Activated T-helper 1 cell treated with anti-CD3 and anti-CD28 coated beads, Interleukin-12 subunit alpha, Interleukin-12 subunit beta, Interleukin-2, Interleukin-4 antibody, amounts not matched to agents 30 ng/mL and 10 ng/mL and 1 ng/mL, durations not matched to agents 14 hours and 24 hours and 36 hours (primary cell): ENCODE measurements at regions not wholly inside any gene's neighbourhood (a gene's known extent, or its start where the extent isn't known, plus 50 kb on each side); places are given as distances from the start of the nearest gene placed in this dataset.

ENCODE experiments used
- DNase-seq: peaks from one replicate; pipeline ENCODE4 v3.0.0; 2021; ENCODE audit warnings: low spot score
- H3K27ac Mint-ChIP-seq: one replicate; pipeline ENCODE4 v1.8.0; 2021; ENCODE audit warnings: mild to moderate bottlenecking, mixed read lengths
- H3K27me3 Mint-ChIP-seq: one replicate; pipeline ENCODE4 v1.8.0; 2022; ENCODE audit warnings: mild to moderate bottlenecking, moderate library complexity, mixed read lengths; ENCODE audit not compliant: insufficient read depth
- H3K36me3 Mint-ChIP-seq: one replicate; pipeline ENCODE4 v1.8.0; 2021; ENCODE audit warnings: low read depth, mixed read lengths
- H3K4me1 Mint-ChIP-seq: one replicate; pipeline ENCODE4 v1.8.0; 2021; ENCODE audit warnings: low read depth, mixed read lengths
- H3K4me3 Mint-ChIP-seq: one replicate; pipeline ENCODE4 v1.8.0; 2021; ENCODE audit warnings: mild to moderate bottlenecking, moderate library complexity, mixed read lengths
- H3K9me3 Mint-ChIP-seq: one replicate; pipeline ENCODE4 v1.8.0; 2021; ENCODE audit warnings: mixed read lengths
- intact Hi-C: fragments of 100-400 bp; cut with micrococcal nuclease; formaldehyde crosslinking; loops from one replicate; pipeline ENCODE4 v1.15.1; 2024

DNA sequence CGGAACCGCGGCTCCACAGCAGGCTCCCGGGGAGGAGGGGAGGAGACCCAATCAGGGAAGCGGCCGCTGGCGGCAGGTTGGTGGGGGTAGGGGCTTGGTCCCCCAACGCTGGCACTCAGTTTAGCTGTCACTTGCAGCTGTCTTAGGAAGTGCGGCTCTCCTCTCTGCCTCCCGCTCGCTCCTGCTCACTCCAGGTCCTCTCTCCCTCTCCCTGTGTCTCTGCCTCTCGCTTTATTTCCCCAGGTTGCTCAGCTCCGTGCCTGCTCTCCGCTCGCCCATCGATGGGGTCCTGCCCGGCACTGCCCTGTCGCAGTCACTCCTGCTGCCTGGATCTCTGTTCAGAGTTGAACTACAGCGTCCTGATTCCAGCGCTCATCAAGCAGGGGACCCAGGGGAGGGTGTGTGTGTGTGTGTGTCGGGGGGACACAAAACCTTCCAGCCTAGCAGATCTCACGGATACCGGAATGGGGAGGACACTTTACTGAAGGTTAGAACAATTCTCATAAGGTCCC, 145.6 kb downstream of the ENGASE start:
- Mint-ChIP-seq H3K27ac (no peak overlapping the region), H3K27me3 (peaks cover 16% of the 10 kb centered on the region), H3K4me1 (peaks cover 4% of the 10 kb centered on the region), H3K9me3 (no peaks in the 10 kb centered on the region), H3K36me3 (no peaks in the 10 kb centered on the region), H3K4me3 (no peak overlapping the region)
- DNase-seq = no peak
- intact Hi-C loops = no loop called here

- Mint-ChIP-seq H3K4me3 (no peak overlapping the region), H3K4me1 (peaks cover 4% of the 10 kb centered on the region), H3K27ac (no peak overlapping the region), H3K36me3 (no peaks in the 10 kb centered on the region), H3K9me3 (no peaks in the 10 kb centered on the region), H3K27me3 (peaks cover 18% of the 10 kb centered on the region)
- intact Hi-C loops = no loop called here
- DNase-seq = no peak
Measured at GRCh38 chr17:79219208-79219935, 144.7 kb downstream of the ENGASE start.

DNA sequence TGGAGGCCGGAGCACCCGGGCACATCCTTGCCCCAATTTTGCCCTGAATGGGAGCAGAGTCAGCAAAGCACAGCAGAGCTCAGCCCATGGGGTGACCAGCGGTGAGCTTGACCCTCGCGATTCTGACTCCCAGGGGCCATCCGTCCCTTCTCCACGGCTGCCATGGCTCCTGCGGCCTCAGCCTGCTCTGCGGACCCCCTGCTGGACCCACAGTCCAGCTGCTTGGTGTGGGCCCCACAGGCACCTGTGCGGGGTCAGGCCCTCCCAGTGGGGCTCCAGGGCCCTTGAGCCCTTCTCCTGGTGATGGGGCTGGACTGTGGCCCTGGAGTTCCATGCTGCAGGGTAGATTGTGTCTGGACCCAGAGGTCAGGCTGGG, 144.2 kb downstream of the ENGASE start:
- intact Hi-C loops = no loop called here
- DNase-seq = no peak
- H3K27ac Mint-ChIP-seq = no peak overlapping the region
- H3K36me3 Mint-ChIP-seq = no peaks in the 10 kb centered on the region
- H3K27me3 Mint-ChIP-seq = peaks cover 22% of the 10 kb centered on the region
- H3K4me3 Mint-ChIP-seq = no peak overlapping the region
- H3K9me3 Mint-ChIP-seq = no peaks in the 10 kb centered on the region
- H3K4me1 Mint-ChIP-seq = peaks cover 4% of the 10 kb centered on the region

- no peak for DNase-seq
- peaks cover 18% of the 10 kb centered on the region for H3K27me3 Mint-ChIP-seq
- peaks cover 4% of the 10 kb centered on the region for H3K4me1 Mint-ChIP-seq
- intact Hi-C loops = no loop called here
- H3K4me3 Mint-ChIP-seq = no peak overlapping the region
- H3K27ac Mint-ChIP-seq = no peak overlapping the region
- no peaks in the 10 kb centered on the region for H3K36me3 Mint-ChIP-seq
- H3K9me3 Mint-ChIP-seq = no peaks in the 10 kb centered on the region
Measured at GRCh38 chr17:79218175-79218824, 143.7 kb downstream of the ENGASE start.

DNA sequence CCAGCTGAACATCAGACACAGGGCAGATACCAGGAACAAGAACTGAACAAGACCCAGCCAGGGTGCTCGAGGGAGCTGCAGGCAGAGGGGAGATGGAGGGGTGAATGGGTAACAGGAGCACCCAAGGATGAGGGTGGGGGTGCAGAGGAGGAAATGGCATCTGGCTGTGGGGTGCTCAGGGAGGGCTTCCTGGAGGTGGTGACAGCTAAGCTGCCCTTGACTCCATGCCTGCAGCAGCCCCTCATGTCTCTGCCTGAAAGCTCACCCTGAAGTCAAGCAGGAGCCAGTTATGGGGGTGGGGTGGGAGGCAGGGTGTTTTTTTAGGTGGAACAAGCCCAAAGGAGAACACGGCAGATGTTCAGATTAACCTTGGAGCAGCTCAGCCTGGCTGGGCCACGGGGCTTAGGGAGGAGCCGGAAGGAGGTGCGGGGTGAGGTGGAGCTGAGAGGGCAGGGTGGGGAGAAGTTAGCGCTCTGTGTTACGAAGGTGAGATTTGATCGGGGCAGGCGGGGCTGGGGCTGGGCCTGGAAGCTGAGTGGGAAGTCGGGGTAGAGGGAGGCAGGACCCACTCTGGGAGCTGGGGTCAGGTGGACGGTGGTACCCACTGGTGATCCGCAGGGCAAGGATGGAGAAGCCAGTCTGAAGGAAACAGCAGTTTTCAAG, 143.0 kb downstream of the ENGASE start:
- Mint-ChIP-seq H3K27me3 (peaks cover 17% of the 10 kb centered on the region), H3K27ac (no peak overlapping the region), H3K4me1 (peaks cover 4% of the 10 kb centered on the region), H3K9me3 (no peaks in the 10 kb centered on the region), H3K4me3 (no peak overlapping the region), H3K36me3 (no peaks in the 10 kb centered on the region)
- no peak for DNase-seq
- intact Hi-C loops = no loop called here

DNA sequence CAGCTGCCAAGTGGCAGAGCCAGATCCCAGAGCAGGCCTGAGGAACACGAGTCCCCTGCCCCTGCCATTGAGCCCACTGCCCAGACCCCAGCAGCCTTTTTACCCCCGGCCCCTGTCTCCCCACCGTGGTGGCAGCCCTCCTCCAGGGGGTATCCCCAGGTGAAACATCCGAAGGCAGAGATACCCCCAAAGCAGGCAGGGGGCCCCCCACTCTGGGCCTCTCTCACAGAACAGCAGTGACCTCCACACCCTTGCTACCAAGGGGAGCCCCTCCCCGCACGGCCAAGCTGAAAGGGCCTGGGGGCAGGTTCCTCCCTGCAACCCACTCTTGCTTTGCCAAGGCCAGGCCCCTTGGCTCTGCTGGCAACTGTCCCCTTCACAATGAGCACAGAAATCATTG, 142.2 kb downstream of the ENGASE start:
- no peaks in the 10 kb centered on the region for H3K36me3 Mint-ChIP-seq
- peaks cover 4% of the 10 kb centered on the region for H3K4me1 Mint-ChIP-seq
- H3K27me3 Mint-ChIP-seq = peaks cover 19% of the 10 kb centered on the region
- H3K9me3 Mint-ChIP-seq = no peaks in the 10 kb centered on the region
- no peak for DNase-seq
- intact Hi-C loops = no loop called here
- no peak overlapping the region for H3K4me3 Mint-ChIP-seq
- H3K27ac Mint-ChIP-seq = no peak overlapping the region

- no peak overlapping the region for H3K27ac Mint-ChIP-seq
- no peak for DNase-seq
- no peaks in the 10 kb centered on the region for H3K36me3 Mint-ChIP-seq
- no peak overlapping the region for H3K4me3 Mint-ChIP-seq
- intact Hi-C loops = no loop called here
- H3K4me1 Mint-ChIP-seq = peaks cover 4% of the 10 kb centered on the region
- no peaks in the 10 kb centered on the region for H3K9me3 Mint-ChIP-seq
- H3K27me3 Mint-ChIP-seq = peaks cover 19% of the 10 kb centered on the region
Measured at GRCh38 chr17:79216391-79216790, 141.8 kb downstream of the ENGASE start.

DNA sequence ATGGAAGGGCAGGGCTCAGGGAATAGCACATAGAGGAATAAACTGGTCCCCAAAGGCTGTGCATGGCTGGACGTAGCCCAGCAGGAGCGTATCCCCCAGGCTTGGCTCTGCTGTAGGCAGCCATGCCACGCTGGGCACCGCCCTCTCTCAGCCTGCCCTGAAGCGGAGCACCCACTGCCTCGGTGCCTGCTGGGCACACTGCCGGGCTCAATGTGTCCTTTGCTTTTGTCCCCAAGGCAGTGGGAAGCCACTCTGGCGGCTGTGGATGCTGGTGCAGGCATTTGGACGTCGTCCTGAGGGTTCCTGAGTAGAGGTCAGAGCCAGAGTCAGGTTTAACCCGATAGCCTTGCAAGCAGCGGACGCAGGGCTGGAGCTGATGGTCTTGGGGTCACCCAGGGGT, 141.0 kb downstream of the ENGASE start:
- peaks cover 4% of the 10 kb centered on the region for H3K4me1 Mint-ChIP-seq
- H3K4me3 Mint-ChIP-seq = no peak overlapping the region
- intact Hi-C loops = no loop called here
- H3K27ac Mint-ChIP-seq = no peak overlapping the region
- DNase-seq = no peak
- H3K36me3 Mint-ChIP-seq = no peaks in the 10 kb centered on the region
- no peaks in the 10 kb centered on the region for H3K9me3 Mint-ChIP-seq
- peaks cover 13% of the 10 kb centered on the region for H3K27me3 Mint-ChIP-seq

GRCh38 chr17:79214940-79215604, 140.4 kb downstream of the ENGASE start:
- H3K27me3 Mint-ChIP-seq = peaks cover 9% of the 10 kb centered on the region
- H3K36me3 Mint-ChIP-seq = no peaks in the 10 kb centered on the region
- H3K4me3 Mint-ChIP-seq = no peak overlapping the region
- intact Hi-C loops = no loop called here
- H3K9me3 Mint-ChIP-seq = no peaks in the 10 kb centered on the region
- H3K4me1 Mint-ChIP-seq = no peaks in the 10 kb centered on the region
- no peak overlapping the region for H3K27ac Mint-ChIP-seq
- no peak for DNase-seq

DNA sequence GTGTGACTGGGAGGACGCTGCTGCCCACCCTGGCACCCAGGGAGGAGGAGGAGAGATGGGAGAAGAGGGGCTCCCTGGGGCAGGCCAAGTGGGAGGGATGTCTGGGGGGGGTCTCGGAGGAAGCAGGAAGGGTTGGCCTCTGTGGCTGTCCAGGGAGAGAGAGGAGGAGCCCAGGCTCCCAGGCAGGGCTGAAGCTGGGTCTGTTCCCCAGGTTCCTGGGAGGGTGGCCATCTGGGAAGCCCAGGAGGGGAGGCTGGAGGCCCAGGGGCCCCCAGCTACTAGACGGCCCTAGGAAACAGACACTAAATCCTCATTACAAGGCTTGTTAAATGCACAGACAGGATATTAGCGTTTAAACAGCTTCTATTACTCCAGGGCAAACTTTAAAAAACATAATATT, 139.8 kb downstream of the ENGASE start:
- no peak overlapping the region for H3K4me3 Mint-ChIP-seq
- no peaks in the 10 kb centered on the region for H3K36me3 Mint-ChIP-seq
- peaks cover 9% of the 10 kb centered on the region for H3K27me3 Mint-ChIP-seq
- no peaks in the 10 kb centered on the region for H3K4me1 Mint-ChIP-seq
- intact Hi-C loops = no loop called here
- H3K27ac Mint-ChIP-seq = no peak overlapping the region
- no peaks in the 10 kb centered on the region for H3K9me3 Mint-ChIP-seq
- no peak for DNase-seq

- H3K27ac Mint-ChIP-seq = no peak overlapping the region
- no peak overlapping the region for H3K4me3 Mint-ChIP-seq
- intact Hi-C loops = no loop called here
- DNase-seq = no peak
- H3K9me3 Mint-ChIP-seq = no peaks in the 10 kb centered on the region
- no peaks in the 10 kb centered on the region for H3K4me1 Mint-ChIP-seq
- no peaks in the 10 kb centered on the region for H3K36me3 Mint-ChIP-seq
- H3K27me3 Mint-ChIP-seq = peaks cover 9% of the 10 kb centered on the region
Measured at GRCh38 chr17:79213305-79213704, 138.7 kb downstream of the ENGASE start.

DNA sequence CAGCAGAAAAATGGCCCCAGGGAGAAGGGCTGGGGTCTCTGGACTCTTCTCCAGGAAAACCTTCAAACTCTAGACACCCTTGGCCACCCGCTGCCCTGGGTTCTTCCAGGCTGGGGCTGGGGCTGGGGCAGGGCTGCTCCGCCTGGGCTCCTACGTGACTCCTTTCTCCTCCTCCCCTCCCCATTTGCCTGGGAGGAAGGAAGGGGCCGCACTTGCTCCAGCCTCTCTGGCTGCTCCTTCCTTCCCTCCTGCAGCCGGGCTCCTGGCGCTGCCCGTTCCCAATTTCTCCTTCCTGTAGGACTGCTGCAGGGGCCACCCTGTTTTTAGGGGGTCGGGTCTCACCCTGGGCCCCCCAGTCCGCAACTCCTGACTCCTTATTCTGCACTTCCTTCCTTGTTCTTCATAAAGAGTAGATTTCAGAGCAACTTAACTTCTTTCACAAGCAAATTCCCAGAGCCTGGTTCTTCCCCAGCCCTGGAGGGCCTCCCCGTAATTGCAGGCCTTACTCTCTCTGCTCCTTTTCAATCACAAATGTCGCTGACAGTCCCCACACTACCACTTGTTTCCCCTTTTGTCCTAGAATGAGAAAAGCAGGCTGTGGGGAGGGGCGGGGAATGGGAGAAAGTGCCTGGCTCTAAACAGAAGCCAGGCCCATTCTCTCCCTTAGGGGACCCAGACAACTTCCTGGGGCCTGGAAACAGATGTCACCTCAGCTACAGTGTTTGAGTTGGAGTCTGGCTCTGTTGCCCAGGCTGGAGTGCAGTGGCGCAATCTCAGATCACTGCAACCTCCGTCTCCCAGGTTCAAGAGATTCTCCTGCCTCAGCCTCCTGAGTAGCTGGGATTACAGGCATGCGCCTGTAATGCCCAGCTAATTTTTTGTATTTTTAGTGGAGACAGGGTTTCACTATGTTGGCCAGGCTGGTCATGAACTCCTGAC, 137.8 kb downstream of the ENGASE start:
- no peak overlapping the region for H3K27ac Mint-ChIP-seq
- intact Hi-C loops = no loop called here
- no peak for DNase-seq
- H3K4me1 Mint-ChIP-seq = no peaks in the 10 kb centered on the region
- H3K4me3 Mint-ChIP-seq = no peak overlapping the region
- no peaks in the 10 kb centered on the region for H3K36me3 Mint-ChIP-seq
- H3K9me3 Mint-ChIP-seq = no peaks in the 10 kb centered on the region
- H3K27me3 Mint-ChIP-seq = peaks cover 9% of the 10 kb centered on the region
